Right cardiac atrium (tissue), 5 donors: ENCODE measurements at regions not wholly inside any gene's neighbourhood (a gene's known extent, or its start where the extent isn't known, plus 50 kb on each side); places are given as distances from the start of the nearest gene placed in this dataset.

Experiments
- ATAC-seq, 2 donors: fragments of 200-7000 bp; cut with Tn5 transposase; one replicate each; pipeline versions ENCODE4 v1.8.0 to v1.9.1; 2020; ENCODE audit warnings: moderate library complexity in 2 of 2, mild to moderate bottlenecking in 1 of 2
- DNase-seq, 3 donors: peaks; one replicate each; pipeline ENCODE4 v3.0.0-alpha.2; 2020
- H3K27ac ChIP-seq: one replicate; pipeline ENCODE4 v1.5.1; 2013; ENCODE audit warnings: mild to moderate bottlenecking, low read length, control low read depth, moderate library complexity
- H3K27me3 ChIP-seq: one replicate; pipeline ENCODE4 v1.6.1; 2013; ENCODE audit not compliant: control insufficient read depth, insufficient read depth
- H3K4me1 ChIP-seq: one replicate; pipeline ENCODE4 v1.6.1; 2013; ENCODE audit warnings: low read length; ENCODE audit not compliant: control insufficient read depth, insufficient read depth
- H3K4me3 ChIP-seq: one replicate; pipeline ENCODE4 v1.5.1; 2013; ENCODE audit warnings: low read length, control low read depth
- H3K9me3 ChIP-seq: one replicate; pipeline ENCODE4 v1.6.1; 2013; ENCODE audit warnings: low read length; ENCODE audit not compliant: control insufficient read depth
- WGBS: extraction: QIAGEN DNeasy Blood & Tissue Kit; methylation state at CpG from one replicate; pipeline ENCODE4 v1.1.7; 2013; 5-methylcytosine and 5-hydroxymethylcytosine counted together
- intact Hi-C, 4 donors: fragments of 100-400 bp; cut with DNase I; formaldehyde crosslinking; loops; one replicate each; pipeline versions ENCODE4 v1.11.0 to v1.14.0; 2022 to 2023
- donor health status: healthy with polysubstance abuse.
- donor health status: DM: no; HTN: yes; CAD: no.
- donor health status: DM: no; HTN: no; CAD: no.
- donor health status: DM: no; HTN: yes; CAD: no; lungs with severe emphysema.
- donor health status: DM: yes; HTN: yes; CAD: no.

DNA sequence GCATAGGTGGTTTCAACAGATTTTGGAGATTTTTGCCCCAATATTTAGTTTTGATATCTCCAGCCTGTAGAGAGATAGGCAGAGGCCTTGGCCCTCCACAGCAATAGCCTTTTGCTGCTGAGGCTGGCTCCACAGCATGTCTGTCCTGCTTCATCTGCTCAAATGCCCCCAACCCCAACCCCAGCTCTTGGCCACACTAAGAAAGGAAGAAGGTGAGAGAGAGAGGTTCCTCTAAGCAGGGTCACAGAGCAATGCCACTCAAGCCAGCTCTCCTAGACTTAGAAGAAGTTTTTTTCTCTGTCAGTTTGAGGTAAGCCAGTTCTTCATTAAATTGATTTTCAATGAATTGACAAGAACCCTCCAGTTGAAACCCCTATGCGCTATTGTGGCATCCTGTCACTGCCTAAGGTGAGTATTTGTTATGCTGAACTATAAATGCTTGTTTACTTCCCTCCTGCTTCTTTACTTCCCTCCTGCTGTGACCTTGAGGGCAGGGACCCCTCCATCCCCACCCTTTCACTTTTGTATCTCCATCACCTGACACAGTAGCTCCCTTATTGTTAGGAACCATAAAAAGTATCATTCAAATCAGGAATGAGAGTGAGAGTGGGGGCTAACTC, 366.2 kb upstream of the CNR1 start:
- DNase-seq (no peak), ATAC-seq (no peak)
- no peaks in the 10 kb centered on the region for H3K27me3 ChIP-seq
- no peaks in the 10 kb centered on the region for H3K9me3 ChIP-seq
- no peak overlapping the region for H3K4me3 ChIP-seq
- 94% methylated on average over 1 of the region's 1 CpG for WGBS
- intact Hi-C loops: no loop called here
- no peaks in the 10 kb centered on the region for H3K4me1 ChIP-seq
- H3K27ac ChIP-seq: no peak overlapping the region

GRCh38 chr6:88529726-88530125, 363.6 kb upstream of the CNR1 start:
- H3K27me3 ChIP-seq: no peaks in the 10 kb centered on the region
- WGBS: 42% methylated on average over 4 of the region's 4 CpGs
- H3K4me1 ChIP-seq: no peaks in the 10 kb centered on the region
- DNase-seq: no peak
- no peak overlapping the region for H3K27ac ChIP-seq
- ATAC-seq: no peak
- H3K4me3 ChIP-seq: no peak overlapping the region
- intact Hi-C loops: no loop called here
- no peaks in the 10 kb centered on the region for H3K9me3 ChIP-seq

- no peak for ATAC-seq
- H3K27ac ChIP-seq: no peak overlapping the region
- DNase-seq: no peak
- no peak overlapping the region for H3K4me3 ChIP-seq
- H3K4me1 ChIP-seq: no peaks in the 10 kb centered on the region
- 69% methylated on average over 7 of the region's 7 CpGs for WGBS
- peaks cover 2% of the 10 kb centered on the region for H3K9me3 ChIP-seq
- intact Hi-C loops: no loop called here
- no peaks in the 10 kb centered on the region for H3K27me3 ChIP-seq
These were observed 354.3 kb upstream of the CNR1 start for GRCh38 chr6:88520445-88520844.

DNA sequence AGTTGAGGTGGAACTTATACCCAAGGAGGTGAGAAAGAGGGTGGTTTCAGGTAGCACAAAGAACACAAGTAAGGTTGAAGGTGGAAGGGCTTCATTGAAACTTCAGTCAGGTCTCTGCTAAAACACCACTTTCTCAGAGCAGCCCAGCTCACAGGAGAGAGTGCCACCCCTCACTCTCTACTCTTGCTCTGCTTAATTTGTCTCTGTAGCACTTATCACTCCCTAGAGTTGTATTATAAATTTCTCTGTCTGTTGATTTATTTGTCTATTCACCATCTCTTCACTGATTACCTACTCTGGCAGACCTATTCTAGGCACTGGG, 353.8 kb upstream of the CNR1 start:
- Histone ChIP-seq H3K9me3 (peaks cover 2% of the 10 kb centered on the region), H3K27ac (no peak overlapping the region), H3K4me3 (no peak overlapping the region), H3K27me3 (no peaks in the 10 kb centered on the region), H3K4me1 (no peaks in the 10 kb centered on the region)
- intact Hi-C loops: no loop called here
- DNase-seq (no peak), ATAC-seq (no peak)

DNA sequence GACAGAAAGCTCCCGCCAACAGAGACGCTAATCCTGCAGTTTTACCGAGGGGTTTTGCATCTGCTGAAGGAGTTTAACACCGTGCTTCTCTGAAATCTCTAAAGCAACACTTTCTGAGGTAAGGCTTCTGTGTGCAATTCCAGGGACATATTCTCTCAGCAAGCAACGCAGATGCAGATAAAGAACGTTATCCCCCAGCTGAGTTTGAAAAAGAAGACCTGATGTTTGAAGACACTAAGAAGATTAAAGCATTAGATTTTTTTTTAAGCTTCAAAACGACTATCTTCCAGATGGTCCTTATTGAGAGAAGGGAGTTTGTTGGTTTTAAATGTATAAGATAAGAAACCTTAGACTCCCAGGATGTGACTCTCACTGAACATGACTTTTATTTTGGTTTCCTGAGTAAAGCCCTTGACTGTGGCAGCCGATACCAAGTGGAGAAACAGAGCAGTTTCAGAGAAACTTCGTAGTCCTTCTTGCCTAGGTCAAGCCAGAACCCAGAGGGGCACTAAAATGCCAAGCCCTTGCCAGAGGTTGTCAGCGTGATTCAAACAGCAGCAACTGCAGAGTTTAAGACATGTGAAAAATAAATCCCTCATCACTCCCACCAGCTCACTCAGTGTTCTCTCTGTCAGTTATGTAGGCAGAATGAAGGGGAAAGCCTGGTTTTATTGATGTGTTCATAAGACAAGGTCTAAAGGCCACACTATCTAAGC, 353.3 kb upstream of the CNR1 start:
- Histone ChIP-seq H3K27ac (no peak overlapping the region), H3K27me3 (no peaks in the 10 kb centered on the region), H3K4me3 (no peak overlapping the region), H3K9me3 (peaks cover 2% of the 10 kb centered on the region), H3K4me1 (no peaks in the 10 kb centered on the region)
- intact Hi-C loops: no loop called here
- DNase-seq (no peak), ATAC-seq (no peak)
- WGBS: 28% methylated on average over 10 of the region's 10 CpGs

DNA sequence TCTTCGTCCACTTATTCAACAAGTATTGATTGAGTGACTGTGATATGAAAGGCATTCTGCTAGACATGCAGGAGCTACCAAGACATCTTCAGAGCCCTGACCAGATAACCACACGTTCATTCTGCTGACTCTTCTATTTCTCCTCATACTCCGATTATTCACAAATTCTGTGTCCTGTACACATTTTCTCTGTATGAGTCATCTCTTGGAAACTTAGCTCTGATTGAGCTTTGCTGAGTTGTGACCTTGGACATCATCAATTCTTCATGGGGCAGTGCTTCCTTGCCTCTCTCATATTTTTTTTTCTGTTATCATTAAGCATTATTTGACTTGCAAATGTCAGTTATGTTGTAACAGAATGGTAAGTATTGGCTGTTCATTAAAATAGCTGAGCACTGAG, 351.6 kb upstream of the CNR1 start:
- H3K4me1 ChIP-seq: no peaks in the 10 kb centered on the region
- peaks cover 2% of the 10 kb centered on the region for H3K9me3 ChIP-seq
- no peak for DNase-seq
- no peaks in the 10 kb centered on the region for H3K27me3 ChIP-seq
- H3K4me3 ChIP-seq: no peak overlapping the region
- H3K27ac ChIP-seq: no peak overlapping the region
- no peak for ATAC-seq
- 28% methylated on average over 3 of the region's 3 CpGs for WGBS
- intact Hi-C loops: no loop called here

DNA sequence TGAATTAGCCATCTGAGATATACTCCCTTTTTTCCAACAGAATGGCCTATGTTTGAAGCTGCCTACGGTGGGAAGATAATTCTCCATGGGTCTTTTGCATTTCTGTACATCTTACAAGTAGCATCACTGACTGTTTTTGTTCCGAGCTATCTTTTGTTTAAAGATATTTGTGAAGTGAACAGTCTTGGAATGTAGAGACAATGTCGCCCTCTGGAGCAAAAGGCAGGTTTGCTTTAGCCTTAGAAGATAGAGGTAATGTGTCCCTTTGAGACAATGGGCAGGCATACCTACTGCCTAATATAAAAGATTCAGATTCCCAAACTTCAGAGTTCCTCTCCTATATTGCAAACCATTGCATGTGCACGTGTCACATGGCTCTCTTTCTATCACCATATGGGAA, 347.8 kb upstream of the CNR1 start:
- Histone ChIP-seq H3K27ac (no peak overlapping the region), H3K4me1 (no peaks in the 10 kb centered on the region), H3K27me3 (no peaks in the 10 kb centered on the region), H3K9me3 (no peaks in the 10 kb centered on the region), H3K4me3 (no peak overlapping the region)
- intact Hi-C loops: no loop called here
- ATAC-seq: no peak
- DNase-seq: no peak
- WGBS: 65% methylated on average over 4 of the region's 4 CpGs

- Histone ChIP-seq H3K27ac (no peak overlapping the region), H3K27me3 (no peaks in the 10 kb centered on the region), H3K4me1 (no peaks in the 10 kb centered on the region), H3K9me3 (no peaks in the 10 kb centered on the region), H3K4me3 (no peak overlapping the region)
- no peak for DNase-seq
- ATAC-seq: no peak
- intact Hi-C loops: no loop called here
These were observed 347.3 kb upstream of the CNR1 start for GRCh38 chr6:88513471-88513870.

DNA sequence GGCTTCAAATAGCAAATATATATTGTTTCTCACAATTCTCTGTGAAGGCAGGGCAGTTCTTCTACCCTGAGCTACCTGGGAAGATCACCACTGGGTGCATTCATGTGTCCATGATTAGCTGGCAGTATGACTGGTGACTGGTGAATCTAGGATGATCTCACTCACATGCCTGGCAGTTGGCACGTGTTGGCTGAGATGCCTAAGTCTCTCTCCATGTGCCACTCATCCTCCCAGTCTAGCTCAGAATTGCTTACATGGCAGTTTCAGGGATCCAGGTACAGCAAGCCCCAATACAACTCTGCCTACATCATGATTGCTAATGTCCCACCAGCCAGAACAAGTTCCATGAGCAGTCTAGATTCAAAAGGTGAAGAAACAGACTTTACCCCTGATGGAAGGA, 346.8 kb upstream of the CNR1 start:
- DNase-seq (no peak), ATAC-seq (no peak)
- H3K4me3 ChIP-seq: no peak overlapping the region

GRCh38 chr6:88502391-88502790, 336.2 kb upstream of the CNR1 start:
- H3K27me3 ChIP-seq: no peaks in the 10 kb centered on the region
- H3K4me1 ChIP-seq: no peaks in the 10 kb centered on the region
- no peak overlapping the region for H3K4me3 ChIP-seq
- 84% methylated on average over 3 of the region's 3 CpGs for WGBS
- H3K27ac ChIP-seq: no peak overlapping the region
- DNase-seq (no peak), ATAC-seq (no peak)
- peaks cover 1% of the 10 kb centered on the region for H3K9me3 ChIP-seq
- intact Hi-C loops: no loop called here

More for the DNA sequence above, 346.8 kb upstream of the CNR1 start:
- no peak overlapping the region for H3K27ac ChIP-seq
- H3K27me3 ChIP-seq: no peaks in the 10 kb centered on the region
- H3K4me1 ChIP-seq: no peaks in the 10 kb centered on the region
- intact Hi-C loops: no loop called here
- H3K9me3 ChIP-seq: no peaks in the 10 kb centered on the region
- 56% methylated on average over 1 of the region's 1 CpG for WGBS

- intact Hi-C loops: no loop called here
- no peak overlapping the region for H3K4me3 ChIP-seq
- no peak overlapping the region for H3K27ac ChIP-seq
- no peaks in the 10 kb centered on the region for H3K9me3 ChIP-seq
- DNase-seq (no peak), ATAC-seq (no peak)
- no peaks in the 10 kb centered on the region for H3K27me3 ChIP-seq
- H3K4me1 ChIP-seq: no peaks in the 10 kb centered on the region
- WGBS: 67% methylated on average over 7 of the region's 7 CpGs
These were observed 333.9 kb upstream of the CNR1 start for GRCh38 chr6:88499845-88500699.
